PC-3 (cell line): ENCODE measurements at regions not wholly inside any gene's neighbourhood (a gene's known extent, or its start where the extent isn't known, plus 50 kb on each side); places are given as distances from the start of the nearest gene placed in this dataset.
"Not testable (repeated sequence)": the region's sequence is repeated elsewhere in the genome, so short reads cannot be mapped to it uniquely, and the experiment has no call there.

ENCODE experiments used
- ATAC-seq: fragments of 200-7000 bp; cut with Tn5 transposase; 2 replicates; pipeline ENCODE4 v1.9.1; 2020; ENCODE audit warnings: mild to moderate bottlenecking, moderate library complexity
- BruUV-seq: library from RNA; stranded (reverse); fragments of 400-500 nt; replicated peaks from 2 replicates; lab custom pipeline; 2021; lab: Mats Ljungman, UMichigan
- CTCF ChIA-PET: fragments of 300-600 bp; sonication (Branson Sonifier 250); formaldehyde crosslinking; loops from one replicate; lab custom pipeline; 2022; ENCODE audit warnings: antibody characterized with exemption; lab: Charles Lee
- POLR2A ChIA-PET: fragments of 300-600 bp; sonication (Branson Sonifier 250); formaldehyde crosslinking; loops from one replicate; lab custom pipeline; 2022; ENCODE audit warnings: antibody characterized with exemption; ENCODE audit not compliant: unreplicated experiment; lab: Charles Lee
- DNase-seq: peaks from one replicate; pipeline ENCODE4 v3.0.0-alpha.2; 2015
- H2AFZ ChIP-seq: fragments of 300-600 bp; sonication (generic); 2 replicates; pipeline ENCODE4 v1.6.0; 2016; ENCODE audit warnings: antibody characterized with exemption, low read length
- H3F3A ChIP-seq: fragments of 300-600 bp; sonication (generic); one replicate; pipeline ENCODE4 v1.6.0; 2017; ENCODE audit warnings: antibody characterized with exemption, low read length, control low read depth, mild to moderate bottlenecking; ENCODE audit not compliant: unreplicated experiment
- H3K27ac ChIP-seq: fragments of 300-600 bp; sonication (generic); 2 replicates; pipeline ENCODE4 v1.5.1; 2016; ENCODE audit warnings: mild to moderate bottlenecking, low read length
- H3K27me3 ChIP-seq: fragments of 300-600 bp; sonication (generic); 2 replicates; pipeline ENCODE4 v1.6.1; 2016; ENCODE audit warnings: low read length, mixed read lengths
- H3K36me3 ChIP-seq: fragments of 300-600 bp; sonication (generic); 2 replicates; pipeline ENCODE4 v1.6.1; 2016; ENCODE audit warnings: low read depth, mixed run types, low read length, mixed read lengths
- H3K4me1 ChIP-seq: fragments of 300-600 bp; sonication (generic); 2 replicates; pipeline ENCODE4 v1.5.1; 2016; ENCODE audit warnings: low read length; ENCODE audit not compliant: insufficient read depth
- H3K4me2 ChIP-seq: fragments of 300-600 bp; sonication (generic); 2 replicates; pipeline ENCODE4 v1.6.0; 2016; ENCODE audit warnings: low read length
- H3K4me3 ChIP-seq: fragments of 300-600 bp; sonication (generic); 2 replicates; pipeline ENCODE4 v1.5.1; 2016; ENCODE audit warnings: mild to moderate bottlenecking, low read length, mixed read lengths
- H3K79me2 ChIP-seq: fragments of 300-600 bp; sonication (generic); 2 replicates; pipeline ENCODE4 v1.6.1; 2017; ENCODE audit warnings: low read length, mixed read lengths
- H3K9ac ChIP-seq: fragments of 300-600 bp; sonication (generic); 2 replicates; pipeline ENCODE4 v1.6.0; 2016; ENCODE audit warnings: mild to moderate bottlenecking, low read length
- H3K9me2 ChIP-seq: fragments of 300-600 bp; sonication (generic); replicated peaks from 2 replicates; pipeline ENCODE4 v1.6.1; 2016; ENCODE audit warnings: mixed run types, low read length, mixed read lengths
- H3K9me3 ChIP-seq: fragments of 300-600 bp; sonication (generic); 2 replicates; pipeline ENCODE4 v1.6.1; 2016; ENCODE audit warnings: low read length, mixed read lengths
- H4K20me1 ChIP-seq: fragments of 300-600 bp; sonication (generic); 2 replicates; pipeline ENCODE4 v1.6.1; 2016; ENCODE audit warnings: low read length, mixed read lengths
- CTCF ChIP-seq: fragments of 300-600 bp; sonication (generic); conservative IDR thresholded peaks from 2 replicates; pipeline ENCODE4 v1.5.1; 2017; ENCODE audit warnings: antibody characterized with exemption, low read depth, mild to moderate bottlenecking, low read length
- EZH2 ChIP-seq: fragments of 300-600 bp; sonication (generic); IDR thresholded peaks from one replicate; pipeline ENCODE4 v1.6.1; 2017; ENCODE audit warnings: antibody characterized with exemption, mild to moderate bottlenecking, low read length; ENCODE audit not compliant: unreplicated experiment
- EZH2phosphoT487 ChIP-seq: fragments of 300-600 bp; sonication (generic); IDR thresholded peaks from 2 replicates; pipeline ENCODE4 v1.6.1; 2018; ENCODE audit warnings: mild to moderate bottlenecking, antibody characterized with exemption, low read length, borderline replicate concordance
- intact Hi-C: fragments of 100-400 bp; cut with micrococcal nuclease; formaldehyde crosslinking; loops from 2 replicates; pipeline ENCODE4 v1.9.0; 2023

DNA sequence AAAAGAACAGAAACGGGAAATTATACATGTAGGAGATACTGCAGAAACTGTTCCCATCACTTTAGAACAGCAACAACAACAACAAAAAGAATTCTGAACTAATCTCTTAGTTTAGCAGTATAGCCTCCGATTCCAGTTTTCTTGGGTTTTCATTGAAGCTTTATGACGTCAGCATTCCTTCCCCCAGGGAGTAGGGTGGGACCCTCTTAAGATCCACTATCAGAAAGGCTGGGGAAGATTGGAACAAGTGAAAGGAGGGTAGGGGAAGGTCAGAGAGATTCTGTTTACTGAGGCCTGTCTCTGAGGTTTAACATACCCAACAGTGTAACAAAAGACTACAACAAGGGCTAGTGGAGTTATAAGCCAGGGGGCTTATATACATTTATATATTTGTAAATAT, 121.4 kb upstream of the OLFM3 start:
- Histone ChIP-seq H3K4me2 (no peak overlapping the region), H3K4me3 (no peak overlapping the region), H3K9me2 (no peaks in the 10 kb centered on the region), H3K9ac (no peak overlapping the region), H3K79me2 (no peaks in the 10 kb centered on the region), H3F3A (no peaks in the 10 kb centered on the region), H2AFZ (no peak overlapping the region), H3K27ac (no peak overlapping the region), H3K36me3 (no peaks in the 10 kb centered on the region), H4K20me1 (no peaks in the 10 kb centered on the region), H3K27me3 (no peaks in the 10 kb centered on the region; the same call in 1 of the 2 replicates), H3K4me1 (no peaks in the 10 kb centered on the region), H3K9me3 (no peaks in the 10 kb centered on the region)
- ChIA-PET POLR2A (no interaction called here), CTCF (no interaction called here)
- BruUV-seq, result no TSS peak
- no peak for TF ChIP-seq EZH2
- no peak for TF ChIP-seq EZH2phosphoT487
- TF ChIP-seq CTCF, result no peak
- no peak for ATAC-seq
- intact Hi-C loops, result no loop called here
- no peak for DNase-seq

GRCh38 chr1:102110586-102110985, 113.9 kb upstream of the OLFM3 start:
- Histone ChIP-seq H3F3A (no peaks in the 10 kb centered on the region), H3K27me3 (no peaks in the 10 kb centered on the region), H2AFZ (no peak overlapping the region), H3K36me3 (no peaks in the 10 kb centered on the region), H3K79me2 (no peaks in the 10 kb centered on the region), H3K4me1 (no peaks in the 10 kb centered on the region), H3K9me3 (no peaks in the 10 kb centered on the region), H3K4me2 (no peak overlapping the region), H3K4me3 (no peak overlapping the region), H4K20me1 (no peaks in the 10 kb centered on the region), H3K9ac (no peak overlapping the region), H3K9me2 (no peaks in the 10 kb centered on the region), H3K27ac (no peak overlapping the region)
- ChIA-PET POLR2A (no interaction called here), CTCF (no interaction called here)
- intact Hi-C loops, result no loop called here
- TF ChIP-seq EZH2, result no peak
- no peak for TF ChIP-seq EZH2phosphoT487
- TF ChIP-seq CTCF, result no peak
- DNase-seq (no peak), ATAC-seq (no peak)
- BruUV-seq, result no TSS peak

- CTCF ChIA-PET, H3K9ac ChIP-seq, H3K79me2 ChIP-seq, H3K9me2 ChIP-seq, POLR2A ChIA-PET, H4K20me1 ChIP-seq, H3K27me3 ChIP-seq, H3F3A ChIP-seq, DNase-seq, H3K27ac ChIP-seq, H3K4me2 ChIP-seq, BruUV-seq, H3K36me3 ChIP-seq, H3K4me3 ChIP-seq, H3K9me3 ChIP-seq, H3K4me1 ChIP-seq, intact Hi-C loops, H2AFZ ChIP-seq, ATAC-seq: not testable (repeated sequence)
Observed at GRCh38 chr1:102109493-102109892, 112.8 kb upstream of the OLFM3 start.
